H1 (cell line): ENCODE measurements at regions not wholly inside any gene's neighbourhood (a gene's known extent, or its start where the extent isn't known, plus 50 kb on each side); places are given as distances from the start of the nearest gene placed in this dataset.

Experiments
- CTCF ChIA-PET: fragments of 300-600 bp; sonication (Branson Sonifier 250); formaldehyde crosslinking; loops from one replicate; lab custom pipeline; 2021; ENCODE audit not compliant: partially characterized antibody; lab: Charles Lee
- POLR2A ChIA-PET: fragments of 300-600 bp; sonication (Branson Sonifier 250); formaldehyde crosslinking; loops from one replicate; lab custom pipeline; 2021; ENCODE audit warnings: inconsistent platforms; ENCODE audit not compliant: partially characterized antibody; lab: Charles Lee
- DNase-seq, 2 experiments: peaks; one replicate each; pipeline versions ENCODE4 v3.0.0 to v3.0.0-alpha.2; 2010 to 2022; ENCODE audit warnings: low spot score in 2 of 2, low read depth in 1 of 2, mixed read lengths in 1 of 2
- FAIRE-seq: peaks from 2 replicates; lab custom pipeline; 2011; peaks lifted over from hg19 to GRCh38; lab: Jason Lieb, UNC
- H2AFZ ChIP-seq: 2 replicates; pipeline ENCODE4 v1.8.1; 2012; ENCODE audit warnings: low read length, inconsistent platforms
- H2AK5ac ChIP-seq: 2 replicates; pipeline ENCODE4 v1.6.1; 2013; ENCODE audit warnings: low read depth, low read length
- H2BK120ac ChIP-seq: replicated peaks from 2 replicates; pipeline ENCODE3; 2013; ENCODE audit warnings: low read depth, low read length, inconsistent platforms
- H2BK12ac ChIP-seq: 2 replicates; pipeline ENCODE4 v1.6.1; 2013; ENCODE audit warnings: low read depth, low read length
- H2BK15ac ChIP-seq: 2 replicates; pipeline ENCODE4 v1.6.1; 2013; ENCODE audit warnings: low read length
- H2BK20ac ChIP-seq: 2 replicates; pipeline ENCODE4 v1.6.1; 2013; ENCODE audit warnings: low read length
- H2BK5ac ChIP-seq: 2 replicates; pipeline ENCODE4 v1.6.1; 2013; ENCODE audit warnings: low read depth, low read length
- H3K14ac ChIP-seq: 2 replicates; pipeline ENCODE4 v1.6.1; 2013; ENCODE audit warnings: inconsistent platforms; ENCODE audit not compliant: insufficient read length
- H3K18ac ChIP-seq: 2 replicates; pipeline ENCODE4 v1.6.1; 2013; ENCODE audit warnings: low read length; ENCODE audit errors: extremely low read depth
- H3K23ac ChIP-seq: 2 replicates; pipeline ENCODE4 v1.6.1; 2013; ENCODE audit warnings: inconsistent platforms; ENCODE audit not compliant: insufficient read length
- H3K23me2 ChIP-seq: 2 replicates; pipeline ENCODE4 v1.6.1; 2013; ENCODE audit warnings: low read depth, low read length
- H3K27ac ChIP-seq: 2 replicates; pipeline ENCODE4 v1.6.1; 2011; ENCODE audit warnings: low read depth, low read length, inconsistent platforms
- H3K27me3 ChIP-seq, 4 experiments: replicated peaks in 1 of 4; 1 replicate in 1 of 4; 2 replicates in 3 of 4; pipeline versions ENCODE4 v1.6.1 to v1.8.1; 2011 to 2013; ENCODE audit warnings: low read length in 3 of 4, mild to moderate bottlenecking in 3 of 4, inconsistent platforms in 2 of 4, mixed read lengths in 2 of 4, moderate library complexity in 1 of 4; ENCODE audit not compliant: control insufficient read depth in 3 of 4, insufficient read depth in 3 of 4; ENCODE audit errors: extremely low read depth in 1 of 4
- H3K36me3 ChIP-seq, 4 experiments: 2 replicates each; pipeline versions ENCODE4 v1.6.1 to v1.8.1; 2011 to 2013; ENCODE audit warnings: mild to moderate bottlenecking in 4 of 4, low read length in 3 of 4, moderate library complexity in 2 of 4, control low read depth in 1 of 4, inconsistent platforms in 1 of 4; ENCODE audit not compliant: insufficient read depth in 4 of 4, control insufficient read depth in 2 of 4
- H3K4ac ChIP-seq: replicated peaks from 2 replicates; pipeline ENCODE3; 2013; ENCODE audit warnings: low read length, low read depth, mixed read lengths, inconsistent platforms; ENCODE audit not compliant: insufficient read length
- H3K4me1 ChIP-seq, 4 experiments: replicated peaks in 1 of 4; 1 replicate in 1 of 4; 2 replicates in 3 of 4; pipeline versions ENCODE4 v1.6.1 to v1.8.1; 2011 to 2013; ENCODE audit warnings: low read length in 3 of 4, inconsistent platforms in 2 of 4, mixed read lengths in 1 of 4; ENCODE audit not compliant: insufficient read depth in 4 of 4, control insufficient read depth in 3 of 4
- H3K4me2 ChIP-seq, 2 experiments: 2 replicates each; pipeline versions ENCODE4 v1.6.1 to v1.8.1; 2011 to 2013; ENCODE audit warnings: low read depth in 2 of 2, low read length in 2 of 2, control low read depth in 1 of 2, inconsistent platforms in 1 of 2, mild to moderate bottlenecking in 1 of 2; ENCODE audit not compliant: insufficient read depth in 1 of 2
- H3K4me3 ChIP-seq, 4 experiments: fragments of 200-600, 300-600 bp in 1 of 4; sonication (generic), shearing (Covaris generic), sonication (Bioruptor Twin) in 1 of 4; 2 replicates each; pipeline versions ENCODE4 v1.5.1 to v1.8.1; 2011 to 2016; ENCODE audit warnings: low read length in 4 of 4, low read depth in 3 of 4, control low read depth in 2 of 4, inconsistent platforms in 2 of 4, mild to moderate bottlenecking in 2 of 4, mixed read lengths in 1 of 4, moderate library complexity in 1 of 4; ENCODE audit not compliant: insufficient read depth in 2 of 4; ENCODE audit errors: extremely low read depth in 1 of 4
- H3K56ac ChIP-seq: replicated peaks from 2 replicates; pipeline ENCODE3; 2013; ENCODE audit warnings: low read depth, mild to moderate bottlenecking, mixed read lengths, low read length, inconsistent platforms; ENCODE audit not compliant: insufficient read length
- H3K79me1 ChIP-seq: 2 replicates; pipeline ENCODE4 v1.6.1; 2013; ENCODE audit warnings: low read depth, low read length, control low read depth
- H3K79me2 ChIP-seq, 2 experiments: 2 replicates each; pipeline versions ENCODE4 v1.6.1 to v1.8.1; 2012 to 2013; ENCODE audit warnings: low read length in 2 of 2, mild to moderate bottlenecking in 2 of 2, inconsistent platforms in 1 of 2; ENCODE audit not compliant: insufficient read depth in 2 of 2, control insufficient read depth in 1 of 2
- H3K9ac ChIP-seq, 4 experiments: replicated peaks in 1 of 4; 1 replicate in 1 of 4; 2 replicates in 3 of 4; pipeline versions ENCODE4 v1.6.1 to v1.8.1; 2011 to 2013; ENCODE audit warnings: low read depth in 3 of 4, low read length in 3 of 4, control low read depth in 2 of 4, mild to moderate bottlenecking in 2 of 4, moderate library complexity in 2 of 4, inconsistent platforms in 1 of 4; ENCODE audit errors: extremely low read depth in 1 of 4
- H3K9me3 ChIP-seq, 2 experiments: 2 replicates each; pipeline versions ENCODE4 v1.6.1 to v1.8.1; 2012 to 2013; ENCODE audit warnings: mild to moderate bottlenecking in 2 of 2, moderate library complexity in 2 of 2, control low read depth in 1 of 2, inconsistent platforms in 1 of 2, low read depth in 1 of 2, low read length in 1 of 2, mixed read lengths in 1 of 2; ENCODE audit not compliant: insufficient read depth in 2 of 2
- H4K20me1 ChIP-seq, 2 experiments: replicated peaks in 1 of 2; 2 replicates each; pipeline versions ENCODE3 to v1.8.1; 2011 to 2013; ENCODE audit warnings: inconsistent platforms in 2 of 2, low read length in 2 of 2, mild to moderate bottlenecking in 1 of 2; ENCODE audit not compliant: insufficient read depth in 2 of 2, control insufficient read depth in 1 of 2
- H4K5ac ChIP-seq: 2 replicates; pipeline ENCODE4 v1.6.1; 2013; ENCODE audit warnings: low read length, low read depth, mixed read lengths, inconsistent platforms; ENCODE audit not compliant: insufficient read length
- H4K8ac ChIP-seq: 2 replicates; pipeline ENCODE4 v1.8.0; 2013; ENCODE audit warnings: mild to moderate bottlenecking, moderate library complexity, low read length, inconsistent platforms; ENCODE audit not compliant: insufficient read depth; ENCODE audit errors: extremely low read depth
- H4K91ac ChIP-seq: replicated peaks from 2 replicates; pipeline ENCODE3; 2013; ENCODE audit warnings: low read length, mixed read lengths, inconsistent platforms; ENCODE audit not compliant: insufficient read length
- BACH1 ChIP-seq: IDR thresholded peaks from 2 replicates; pipeline ENCODE4 v1.6.1; 2012; ENCODE audit warnings: low read length, improper control_type of control experiment
- BRCA1 ChIP-seq: IDR thresholded peaks from 2 replicates; pipeline ENCODE4 v1.6.1; 2012; ENCODE audit warnings: low read depth, low read length, improper control_type of control experiment
- CBX5 ChIP-seq: fragments of 300-800, 300-1000 bp; sonication (generic); IDR thresholded peaks from 2 replicates; pipeline ENCODE4 v1.7.1; 2016; ENCODE audit warnings: antibody characterized with exemption, low read length, low read depth
- EP300 ChIP-seq, 2 experiments: IDR thresholded peaks; 1 replicate in 1 of 2; 2 replicates in 1 of 2; pipeline ENCODE4 v1.6.1; 2011 to 2012; ENCODE audit warnings: low read depth in 2 of 2, low read length in 2 of 2, mild to moderate bottlenecking in 2 of 2, borderline replicate concordance in 1 of 2, inconsistent platforms in 1 of 2, moderate library complexity in 1 of 2
- GABPA ChIP-seq: IDR thresholded peaks from 2 replicates; pipeline ENCODE4 v1.6.1; 2011; ENCODE audit warnings: mild to moderate bottlenecking, low read length, moderate library complexity, borderline replicate concordance; ENCODE audit not compliant: insufficient read depth
- GTF2F1 ChIP-seq: IDR thresholded peaks from 2 replicates; pipeline ENCODE4 v1.6.1; 2012; ENCODE audit warnings: low read depth, low read length, improper control_type of control experiment, borderline replicate concordance
- RAD21 ChIP-seq, 2 experiments: IDR thresholded peaks in 1 of 2; conservative IDR thresholded peaks in 1 of 2; 2 replicates each; pipeline ENCODE4 v1.6.1; 2011; ENCODE audit warnings: low read depth in 2 of 2, low read length in 2 of 2, improper control_type of control experiment in 1 of 2, inconsistent platforms in 1 of 2, mild to moderate bottlenecking in 1 of 2, moderate library complexity in 1 of 2
- SAP30 ChIP-seq: fragments of 300-600 bp; sonication (generic); IDR thresholded peaks from 2 replicates; pipeline ENCODE4 v1.7.1; 2012; ENCODE audit warnings: low read length, moderate library complexity, mild to moderate bottlenecking, inconsistent platforms; ENCODE audit not compliant: insufficient read depth, insufficient replicate concordance
- TAF1 ChIP-seq: IDR thresholded peaks from 2 replicates; pipeline ENCODE4 v1.6.1; 2011; ENCODE audit warnings: mild to moderate bottlenecking, low read depth, low read length
- TCF12 ChIP-seq: IDR thresholded peaks from 2 replicates; pipeline ENCODE4 v1.6.1; 2011; ENCODE audit warnings: low read depth, mild to moderate bottlenecking, low read length
- WGBS, 2 experiments: shearing (Covaris generic) in 1 of 2; methylation state at CpG; one replicate each; pipeline versions ENCODE4 v1.1.6 to v1.1.7; 2013 to 2015; ENCODE audit warnings: low lambda C conversion rate in 2 of 2, mixed read lengths in 2 of 2, inconsistent platforms in 1 of 2, low coverage in 1 of 2, missing lambda C conversion rate in 1 of 2; ENCODE audit not compliant: insufficient replicate concordance in 2 of 2, insufficient coverage in 1 of 2, insufficient read length in 1 of 2; ENCODE audit errors: extremely low coverage in 1 of 2, missing lambda C conversion rate in 1 of 2; 5-methylcytosine and 5-hydroxymethylcytosine counted together
- TF ChIP-seq, protein P1 (sequence below), 3 experiments: IDR thresholded peaks; 1 replicate in 2 of 3; 2 replicates in 1 of 3; pipeline versions ENCODE4 v1.5.1 to v1.6.1; 2011; ENCODE audit warnings: low read length in 3 of 3, mild to moderate bottlenecking in 3 of 3, inconsistent platforms in 2 of 3, low read depth in 1 of 3, moderate library complexity in 1 of 3; ENCODE audit not compliant: insufficient read depth in 1 of 3; ENCODE audit errors: control extremely low read depth in 1 of 3

DNA sequence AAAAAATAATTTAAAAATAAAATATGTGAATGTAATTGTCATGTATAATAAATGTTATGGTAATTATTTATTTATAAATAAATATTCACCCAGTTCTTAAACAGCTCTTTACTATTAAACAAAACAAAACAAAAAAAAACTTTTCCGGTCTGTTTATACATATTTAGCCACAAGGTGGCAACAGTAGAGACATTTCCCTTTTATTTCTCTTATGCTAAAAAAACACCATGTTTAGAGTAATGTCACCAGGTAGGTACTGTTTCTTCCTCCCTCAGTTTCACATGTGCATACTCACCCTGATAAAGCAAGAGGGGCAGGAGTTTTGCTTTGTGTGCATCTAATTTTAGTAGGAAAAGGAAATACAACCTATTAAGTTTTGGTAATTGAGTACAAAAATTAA lies 610.4 kb upstream of the IMPG1 start:
- CTCF ChIA-PET, result interaction anchor here (0.6 to 2.6 kb wide), 11 partner anchors 10 to 751 kb away, joined by 3 to 12 read pairs (median 5); no protein-coding TSS in a partner anchor
- Histone ChIP-seq H4K20me1 (no peaks in the 10 kb centered on the region), H2BK5ac (no peak overlapping the region), H3K79me2 (no peaks in the 10 kb centered on the region), H2BK15ac (no peak overlapping the region), H3K18ac (no peak overlapping the region), H3K14ac (no peak overlapping the region), H3K23ac (no peak overlapping the region), H4K8ac (no peak overlapping the region), H4K5ac (no peak overlapping the region), H3K4me3 (no peak overlapping the region), H3K4ac (no peak overlapping the region), H3K9me3 (no peaks in the 10 kb centered on the region), H3K56ac (no peak overlapping the region), H3K4me2 (no peak overlapping the region), H3K36me3 (no peaks in the 10 kb centered on the region), H2BK120ac (no peak overlapping the region), H3K27ac (no peak overlapping the region), H2AFZ (no peak overlapping the region), H3K79me1 (no peaks in the 10 kb centered on the region; the same call in 1 of the 2 replicates), H3K9ac (no peak overlapping the region), H3K27me3 (no peaks in the 10 kb centered on the region), H3K4me1 (peaks cover 2 to 16% (median 12%) of the 10 kb centered on the region in 4 experiments; a peak in 5 of 7 replicates), H4K91ac (no peak overlapping the region), H3K23me2 (no peaks in the 10 kb centered on the region), H2BK12ac (no peak overlapping the region), H2AK5ac (no peak overlapping the region), H2BK20ac (no peak overlapping the region)
- no peak for DNase-seq
- WGBS, 2 experiments, result 63% methylated on average over 1 of the region's 1 CpG; no CpG with 5 or more reads in 1 of the 2 experiments
- POLR2A ChIA-PET, result interaction anchor here (1.2 kb wide), 1 partner anchor 736 kb away, joined by 3 read pairs; no protein-coding TSS in a partner anchor
- no peak for FAIRE-seq
- TF ChIP-seq BRCA1 (no peak), BACH1 (no peak), TCF12 (no peak), GTF2F1 (no peak), CBX5 (no peak), TAF1 (no peak), GABPA (no peak), RAD21 (IDR thresholded peaks at IDR 0.05 in 1 of 2, conservative IDR thresholded peaks at IDR 0.05 in 1 of 2; ENCODE audit: low read depth in 2 of 2, low read length in 2 of 2) (peak in 1 of 2 experiments; percentile 18; a peak in 2 of 4 replicates), SAP30 (no peak), EP300 (IDR thresholded peaks at IDR 0.05; ENCODE audit: borderline replicate concordance in 1 of 2, low read depth in 2 of 2, low read length in 2 of 2) (no peak)
- TF ChIP-seq, protein P1, sequence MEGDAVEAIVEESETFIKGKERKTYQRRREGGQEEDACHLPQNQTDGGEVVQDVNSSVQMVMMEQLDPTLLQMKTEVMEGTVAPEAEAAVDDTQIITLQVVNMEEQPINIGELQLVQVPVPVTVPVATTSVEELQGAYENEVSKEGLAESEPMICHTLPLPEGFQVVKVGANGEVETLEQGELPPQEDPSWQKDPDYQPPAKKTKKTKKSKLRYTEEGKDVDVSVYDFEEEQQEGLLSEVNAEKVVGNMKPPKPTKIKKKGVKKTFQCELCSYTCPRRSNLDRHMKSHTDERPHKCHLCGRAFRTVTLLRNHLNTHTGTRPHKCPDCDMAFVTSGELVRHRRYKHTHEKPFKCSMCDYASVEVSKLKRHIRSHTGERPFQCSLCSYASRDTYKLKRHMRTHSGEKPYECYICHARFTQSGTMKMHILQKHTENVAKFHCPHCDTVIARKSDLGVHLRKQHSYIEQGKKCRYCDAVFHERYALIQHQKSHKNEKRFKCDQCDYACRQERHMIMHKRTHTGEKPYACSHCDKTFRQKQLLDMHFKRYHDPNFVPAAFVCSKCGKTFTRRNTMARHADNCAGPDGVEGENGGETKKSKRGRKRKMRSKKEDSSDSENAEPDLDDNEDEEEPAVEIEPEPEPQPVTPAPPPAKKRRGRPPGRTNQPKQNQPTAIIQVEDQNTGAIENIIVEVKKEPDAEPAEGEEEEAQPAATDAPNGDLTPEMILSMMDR (IDR thresholded peaks at IDR 0.05; ENCODE audit: control extremely low read depth in 1 of 3, insufficient read depth in 1 of 3, low read depth in 1 of 3, low read length in 3 of 3), result peak in 2 of 3 experiments; percentile 22 to 24; a peak in 2 of 4 replicates
